CD1c-positive myeloid dendritic cell (primary cell): ENCODE measurements at regions not wholly inside any gene's neighbourhood (a gene's known extent, or its start where the extent isn't known, plus 50 kb on each side); places are given as distances from the start of the nearest gene placed in this dataset.
"Not testable (repeated sequence)": the region's sequence is repeated elsewhere in the genome, so short reads cannot be mapped to it uniquely, and the experiment has no call there.

ENCODE experiments used
- DNase-seq: peaks from one replicate; pipeline ENCODE4 v3.0.0-alpha.2; 2016; ENCODE audit errors: extremely low spot score

DNA sequence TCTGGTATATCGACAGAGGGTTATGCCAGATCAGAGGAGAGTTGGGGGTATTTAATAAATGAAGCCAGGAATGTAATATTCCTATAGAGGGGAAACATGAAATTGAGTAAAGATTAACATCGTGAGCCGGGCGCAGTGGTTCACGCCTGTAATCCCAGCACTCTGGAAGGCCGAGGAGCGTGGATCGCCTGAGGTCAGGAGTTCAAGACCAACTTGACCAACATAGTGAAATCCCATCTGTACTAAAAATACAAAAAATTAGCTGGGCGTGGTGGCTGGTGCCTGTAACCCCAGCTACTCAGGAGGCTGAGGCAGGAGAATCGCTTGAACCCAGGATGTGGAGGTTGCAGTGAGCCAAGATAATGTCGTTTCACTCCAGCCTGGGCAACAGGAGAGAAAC is 112.4 kb upstream of the ZNF184 start:
- DNase-seq: not testable (repeated sequence)

DNA sequence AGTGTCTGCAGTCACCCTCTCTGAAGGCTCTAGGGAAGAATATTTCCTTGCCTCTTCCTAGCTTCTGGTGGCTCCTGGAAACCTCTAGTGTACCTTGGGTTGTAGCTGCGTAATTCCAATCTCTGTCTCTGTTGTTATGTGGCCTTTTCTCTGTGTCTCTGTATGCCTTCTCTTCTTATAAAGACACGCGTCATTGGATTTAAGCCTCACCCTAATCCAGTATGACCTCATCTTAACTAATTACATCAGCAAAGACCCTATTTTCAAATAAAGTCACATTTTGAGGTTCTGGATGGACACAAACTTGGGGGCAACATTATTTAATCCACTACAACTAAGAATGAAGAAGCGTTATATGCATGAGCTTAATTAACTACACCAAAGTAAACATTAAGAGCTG is 111.4 kb upstream of the ZNF184 start:
- no peak for DNase-seq

DNA sequence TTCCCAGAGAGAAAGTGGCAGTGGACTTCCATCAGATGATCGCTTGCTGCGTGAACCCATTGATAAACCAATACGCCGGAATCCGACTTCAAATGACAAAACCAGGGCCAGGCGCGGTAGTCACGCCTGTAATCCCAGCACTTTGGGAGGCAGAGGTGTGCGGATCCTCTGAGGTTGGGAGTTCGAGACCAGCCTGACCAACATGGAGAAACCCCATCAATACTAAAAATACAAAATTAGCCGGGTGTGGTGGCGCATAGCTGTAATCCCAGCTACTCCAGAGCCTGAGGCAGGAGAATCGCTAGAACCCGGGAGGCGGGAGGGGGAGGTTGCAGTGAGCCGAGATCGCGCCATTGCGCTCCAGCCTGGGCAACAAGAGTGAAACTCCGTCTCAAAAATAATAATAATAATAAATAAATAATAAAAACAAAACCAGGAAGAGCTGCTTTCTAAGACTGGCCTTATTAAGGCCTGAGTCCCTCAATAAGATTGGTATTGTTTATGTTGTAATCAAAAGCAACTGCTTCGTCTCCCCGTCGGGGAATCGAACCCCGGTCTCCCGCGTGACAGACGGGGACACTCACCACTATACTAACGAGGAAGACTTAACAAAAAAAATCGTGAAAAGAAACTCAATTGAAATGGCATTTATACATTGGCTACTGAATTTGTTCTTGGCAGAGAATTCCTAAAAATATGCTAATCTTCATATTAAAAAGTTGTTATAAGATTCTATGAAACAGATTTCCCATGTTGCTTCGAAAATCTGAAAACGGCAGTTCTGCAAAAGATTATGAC is 110.2 kb upstream of the ZNF184 start:
- DNase-seq: no peak

DNA sequence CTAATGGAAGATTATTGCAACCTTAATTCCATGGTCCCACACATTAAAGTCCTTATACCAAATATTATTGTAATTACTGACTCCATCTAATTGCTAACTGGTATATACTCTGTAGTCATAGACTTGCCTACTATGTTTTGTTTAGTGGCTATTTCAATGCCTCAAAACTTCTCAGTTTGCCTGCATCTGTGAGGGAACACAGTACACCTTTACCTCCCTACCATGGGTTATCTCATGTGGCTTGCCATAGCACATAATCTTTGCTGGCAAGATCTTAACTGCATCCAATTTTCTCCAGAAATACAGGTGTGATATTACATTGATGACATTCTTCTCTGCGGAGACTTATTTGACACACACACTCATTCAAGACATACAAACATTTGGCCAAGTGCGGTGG is 107.1 kb upstream of the ZNF184 start:
- DNase-seq: no peak

DNA sequence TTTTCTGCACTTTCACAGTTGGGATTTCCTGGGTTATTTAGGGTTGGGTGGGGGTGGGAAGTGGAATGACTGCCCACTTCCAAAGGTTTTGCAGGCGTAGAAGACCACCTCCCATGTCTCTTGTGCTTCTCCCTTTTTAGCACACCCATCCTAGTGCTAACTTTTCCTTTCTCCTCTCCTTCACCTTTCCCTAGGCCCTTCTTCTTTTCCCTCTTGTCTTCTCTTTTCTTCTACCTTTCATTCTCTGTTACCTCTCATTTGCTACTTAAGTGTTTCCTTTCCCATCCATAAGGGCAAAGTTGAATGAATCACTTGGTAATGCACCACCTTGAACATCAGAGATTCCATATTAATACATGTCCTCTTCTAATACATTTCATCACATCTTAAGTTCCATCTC is 105.0 kb upstream of the ZNF184 start:
- no peak for DNase-seq

DNA sequence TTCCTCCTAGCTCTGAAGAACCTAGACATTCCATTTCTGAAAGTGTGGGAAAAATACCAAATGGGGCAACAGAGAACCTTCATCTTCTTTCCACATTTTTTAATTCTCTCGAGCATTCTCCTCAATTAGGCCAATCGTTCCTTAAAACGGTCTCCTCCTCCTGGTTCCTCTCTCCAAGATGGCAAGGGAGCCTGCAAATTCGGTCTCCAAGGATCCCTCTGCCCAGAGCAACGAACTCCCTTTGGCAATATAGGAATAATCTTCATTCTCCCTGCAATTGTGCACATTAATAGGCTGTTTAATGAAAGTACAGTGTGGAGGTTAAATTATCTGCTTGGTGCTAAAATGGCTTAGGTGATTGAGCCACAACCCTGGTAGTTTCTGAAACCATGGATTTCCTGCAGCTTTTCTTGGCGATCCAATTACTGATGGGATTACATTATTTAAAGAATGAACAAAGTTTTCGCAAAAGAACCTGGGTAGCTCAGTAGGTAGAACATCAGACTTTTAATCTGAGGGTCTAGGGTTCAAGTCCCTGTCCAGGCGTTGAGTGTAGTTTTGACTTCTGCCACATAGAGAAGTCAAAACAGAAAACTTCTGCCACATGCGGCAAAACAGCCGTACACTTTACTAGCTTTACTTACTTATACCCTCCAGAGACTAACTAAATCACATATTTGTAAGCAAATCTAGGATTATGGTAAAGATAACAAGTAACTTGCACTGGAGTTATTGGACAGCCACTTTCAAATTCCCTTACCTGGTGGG is 102.9 kb upstream of the ZNF184 start:
- no peak for DNase-seq

DNA sequence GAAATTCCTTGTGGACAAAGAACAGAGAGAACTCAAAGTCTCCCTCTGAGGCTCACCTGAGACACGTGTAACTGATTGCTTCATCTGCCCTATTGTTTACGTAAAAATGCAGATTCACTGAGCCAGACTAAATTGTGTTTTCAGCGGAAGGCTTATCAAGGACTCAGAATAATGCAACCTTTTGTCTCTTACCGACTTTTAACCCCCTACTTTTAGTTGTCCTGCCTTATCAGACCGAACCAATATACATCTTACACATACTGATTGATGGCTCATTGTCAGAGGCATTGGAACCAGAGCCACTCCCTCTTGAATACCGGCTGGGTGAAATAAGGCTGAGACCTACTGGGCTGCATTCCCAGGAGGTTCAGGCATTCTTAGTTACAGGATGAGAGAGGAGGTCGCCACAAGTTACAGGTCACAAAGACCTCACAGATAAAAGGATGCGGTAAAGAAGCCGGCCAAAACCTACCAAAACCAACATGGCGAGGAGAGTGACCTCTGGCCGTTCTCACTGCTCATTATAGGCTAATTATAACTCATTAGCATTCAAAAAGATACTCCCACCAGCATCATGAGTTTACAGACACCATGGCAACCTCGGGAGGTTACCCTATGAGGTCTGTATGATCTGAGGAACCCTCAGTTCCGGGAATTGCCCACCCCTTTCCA is 95.5 kb upstream of the ZNF184 start:
- no peak for DNase-seq

DNA sequence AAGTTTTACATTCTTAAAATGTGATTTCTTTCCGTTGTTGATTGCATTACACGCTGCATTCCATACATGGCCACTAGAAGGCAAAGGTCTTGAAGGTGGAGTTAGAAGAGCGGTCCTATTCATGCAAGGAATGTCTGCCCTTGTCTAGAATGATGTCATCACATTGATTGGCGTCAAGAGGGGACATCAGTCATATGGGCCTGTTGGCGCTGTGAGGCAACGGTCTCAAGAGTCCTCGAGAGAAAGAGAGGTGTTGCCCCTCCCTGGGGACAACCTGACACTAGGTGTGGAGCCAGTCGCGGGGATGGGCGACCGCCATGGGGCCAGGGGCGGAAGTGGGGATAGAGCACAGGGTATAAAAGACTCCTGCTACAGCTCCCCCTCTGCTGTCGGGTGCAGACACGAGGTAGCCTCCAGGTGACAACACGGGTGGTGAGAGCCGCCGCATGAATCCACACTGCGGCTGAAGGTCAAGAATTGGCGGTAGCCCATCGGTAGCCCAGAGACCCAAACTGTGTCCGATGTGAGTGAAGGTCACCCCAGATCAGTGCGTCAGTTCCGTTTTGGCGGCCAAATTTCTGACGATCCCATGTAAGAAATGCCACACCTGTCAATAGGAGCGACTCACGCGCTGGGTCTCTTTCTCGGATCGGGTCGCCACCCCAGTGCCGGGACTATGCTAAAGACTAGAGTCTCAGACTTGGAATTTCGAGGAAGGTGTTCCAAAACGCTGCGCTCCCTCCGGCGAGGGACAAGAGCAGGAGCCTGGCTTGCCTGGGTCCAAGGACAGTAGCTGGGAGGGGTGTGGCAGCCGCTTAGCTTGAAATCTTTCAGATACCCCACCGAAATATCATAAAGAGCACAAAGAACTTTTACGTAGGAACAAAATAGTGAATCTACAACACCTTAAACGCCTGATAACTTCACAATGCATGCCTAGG is 93.2 kb upstream of the ZNF184 start:
- no peak for DNase-seq

DNA sequence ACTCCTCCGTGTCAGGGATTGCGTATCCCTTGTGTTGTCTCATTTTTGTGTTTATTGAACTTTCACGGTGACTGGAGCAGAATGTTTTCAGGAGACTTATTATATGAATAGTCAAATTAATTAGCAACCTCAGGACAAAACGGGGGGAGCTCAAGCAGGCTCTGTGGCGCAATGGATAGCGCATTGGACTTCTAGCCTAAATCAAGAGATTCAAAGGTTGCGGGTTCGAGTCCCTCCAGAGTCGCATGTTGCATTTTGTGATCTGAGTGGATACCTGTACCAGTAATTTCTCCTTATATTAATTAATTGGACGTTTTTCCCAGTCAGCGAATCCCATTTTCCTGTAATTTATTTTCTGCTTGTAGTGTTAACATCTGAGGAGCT is 89.1 kb upstream of the ZNF184 start:
- no peak for DNase-seq

DNA sequence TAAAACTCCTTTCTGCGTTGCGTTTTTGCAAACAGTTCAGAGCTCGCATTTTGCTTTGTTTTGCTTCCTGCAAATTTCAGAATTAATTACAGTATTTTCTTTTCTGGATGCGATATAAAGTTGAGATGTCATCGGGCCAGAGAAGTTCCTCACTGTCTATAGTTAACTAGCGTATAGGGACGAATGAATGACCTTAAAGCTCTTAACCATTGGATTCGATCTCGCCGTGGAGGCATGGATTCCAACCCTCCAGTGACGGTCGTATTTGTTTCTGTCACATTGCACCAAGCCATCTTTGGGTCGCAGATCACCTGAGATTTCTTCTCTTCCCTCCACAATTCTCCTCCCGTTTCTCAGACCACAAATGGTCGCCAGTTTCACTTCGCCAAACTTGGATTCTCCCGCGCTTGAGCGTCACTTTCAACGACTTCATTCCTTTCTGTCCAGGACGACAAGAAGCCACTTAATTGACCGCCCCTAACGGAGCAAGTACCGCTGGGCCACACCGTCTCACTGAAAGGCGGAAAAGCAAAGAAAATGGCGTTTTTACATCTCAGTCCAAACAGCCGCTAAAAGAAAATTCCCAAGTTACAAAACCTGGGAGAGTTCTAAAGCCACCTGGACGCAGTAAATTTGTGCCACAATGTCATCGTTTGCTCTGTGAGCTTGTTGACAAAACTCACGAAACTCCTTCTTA is 85.3 kb upstream of the ZNF184 start:
- DNase-seq: no peak

DNA sequence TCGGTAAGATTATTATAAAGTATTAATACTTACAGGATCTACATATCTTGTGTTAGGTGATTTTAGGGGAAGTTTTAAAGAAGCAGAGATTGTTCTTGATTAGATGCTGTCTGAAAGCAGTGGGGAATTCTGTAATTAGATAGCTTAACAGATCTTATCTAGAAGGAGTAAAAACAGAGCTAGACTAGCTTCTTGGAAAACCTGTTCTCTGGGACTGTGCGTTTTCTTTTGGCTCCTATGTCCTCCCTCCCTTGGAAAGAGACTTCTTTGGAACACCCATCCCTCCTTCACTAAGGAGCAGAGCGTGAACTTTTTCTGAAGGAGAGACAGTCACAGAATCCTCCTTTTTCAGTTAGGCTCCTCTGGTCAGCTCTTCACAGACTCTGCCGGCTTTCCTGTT is 83.5 kb upstream of the ZNF184 start:
- no peak for DNase-seq

DNA sequence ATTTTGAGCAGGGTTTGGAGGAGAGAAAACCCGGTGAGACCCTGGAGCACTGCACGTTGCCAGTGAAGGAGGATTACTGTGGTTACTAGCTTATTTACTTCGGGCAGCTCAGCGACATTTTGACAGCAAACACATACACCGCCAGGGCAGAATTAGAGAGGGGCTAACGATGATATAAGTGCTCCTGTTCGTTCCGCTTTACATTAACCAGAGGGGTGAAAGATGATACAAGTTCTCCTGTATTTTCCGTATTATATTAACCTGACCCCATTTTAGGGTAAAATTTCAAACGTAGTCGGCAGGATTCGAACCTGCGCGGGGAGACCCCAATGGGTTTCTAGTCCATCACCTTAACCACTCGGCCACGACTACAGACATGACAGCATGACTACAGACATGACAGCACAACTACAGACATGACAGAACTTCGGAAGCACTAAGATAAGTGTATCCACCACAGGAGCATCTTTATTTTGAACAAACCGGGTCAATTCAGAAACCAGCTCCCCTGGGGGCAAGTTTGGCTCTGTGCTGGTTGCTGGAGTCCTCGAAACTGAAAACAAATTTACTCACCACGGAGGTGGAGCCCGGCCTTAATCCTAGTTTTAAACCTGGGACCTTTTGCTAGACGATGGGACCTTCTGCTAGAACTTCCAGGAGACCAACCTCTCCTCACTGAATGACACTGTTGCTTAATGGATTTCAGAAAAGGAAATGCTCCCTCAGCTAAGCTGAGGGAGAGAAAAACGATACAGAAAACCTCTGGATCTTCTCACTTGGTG is 80.4 kb upstream of the ZNF184 start:
- DNase-seq: no peak

DNA sequence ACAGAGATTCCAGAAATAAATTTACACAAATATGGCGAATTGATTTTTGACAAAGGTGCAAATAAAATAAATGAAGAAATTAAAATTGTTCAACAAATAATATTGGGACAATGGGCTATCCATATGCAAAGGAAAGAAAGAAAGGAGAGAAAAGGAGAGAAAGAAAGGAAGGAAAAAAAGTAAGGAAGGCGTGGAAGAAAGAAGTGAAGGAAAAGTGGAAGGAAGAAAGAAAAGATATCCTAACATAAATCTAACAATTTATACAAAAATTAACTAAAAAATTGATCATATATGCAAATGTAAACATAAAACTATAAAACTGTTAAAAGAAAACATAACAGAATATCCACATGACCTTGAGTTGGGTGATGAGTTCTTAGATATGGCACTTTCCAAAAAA is 78.7 kb upstream of the ZNF184 start:
- DNase-seq: no peak

DNA sequence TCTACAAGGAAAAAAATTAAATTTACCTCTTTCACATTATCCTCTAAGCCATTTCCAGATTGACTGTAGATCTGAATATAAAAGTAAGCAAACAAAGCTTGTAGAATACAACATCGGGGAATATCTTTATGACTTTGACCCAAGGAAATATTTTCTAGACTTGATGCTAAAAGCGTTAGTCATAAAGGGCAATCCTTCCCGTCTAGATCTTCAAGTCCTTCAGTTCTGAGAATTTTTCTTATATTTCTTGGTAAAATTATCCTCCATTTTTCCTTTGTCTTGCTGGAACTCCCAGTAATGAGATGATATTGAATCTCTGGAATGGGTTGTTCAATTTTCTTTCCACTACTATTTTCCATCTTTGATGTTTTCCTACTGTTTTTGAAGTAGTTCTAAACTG is 77.8 kb upstream of the ZNF184 start:
- DNase-seq: no peak

DNA sequence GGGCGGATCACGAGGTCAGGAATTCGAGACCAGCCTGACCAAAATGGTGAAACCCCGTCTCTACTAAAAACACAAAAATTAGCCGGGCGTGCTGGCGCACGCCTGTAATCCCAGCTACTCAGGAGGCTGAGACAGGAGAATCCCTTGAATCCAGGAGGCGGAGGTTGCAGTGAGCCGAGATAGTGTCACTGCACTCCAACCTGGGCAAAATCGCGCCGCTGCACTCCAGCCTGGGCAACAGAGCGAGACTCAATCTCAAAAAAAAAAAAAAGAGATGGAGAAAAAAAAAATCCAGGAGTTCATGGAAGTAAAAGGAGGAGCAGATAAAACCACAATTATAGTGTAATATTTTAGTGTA is 76.3 kb upstream of the ZNF184 start:
- not testable (repeated sequence) for DNase-seq

DNA sequence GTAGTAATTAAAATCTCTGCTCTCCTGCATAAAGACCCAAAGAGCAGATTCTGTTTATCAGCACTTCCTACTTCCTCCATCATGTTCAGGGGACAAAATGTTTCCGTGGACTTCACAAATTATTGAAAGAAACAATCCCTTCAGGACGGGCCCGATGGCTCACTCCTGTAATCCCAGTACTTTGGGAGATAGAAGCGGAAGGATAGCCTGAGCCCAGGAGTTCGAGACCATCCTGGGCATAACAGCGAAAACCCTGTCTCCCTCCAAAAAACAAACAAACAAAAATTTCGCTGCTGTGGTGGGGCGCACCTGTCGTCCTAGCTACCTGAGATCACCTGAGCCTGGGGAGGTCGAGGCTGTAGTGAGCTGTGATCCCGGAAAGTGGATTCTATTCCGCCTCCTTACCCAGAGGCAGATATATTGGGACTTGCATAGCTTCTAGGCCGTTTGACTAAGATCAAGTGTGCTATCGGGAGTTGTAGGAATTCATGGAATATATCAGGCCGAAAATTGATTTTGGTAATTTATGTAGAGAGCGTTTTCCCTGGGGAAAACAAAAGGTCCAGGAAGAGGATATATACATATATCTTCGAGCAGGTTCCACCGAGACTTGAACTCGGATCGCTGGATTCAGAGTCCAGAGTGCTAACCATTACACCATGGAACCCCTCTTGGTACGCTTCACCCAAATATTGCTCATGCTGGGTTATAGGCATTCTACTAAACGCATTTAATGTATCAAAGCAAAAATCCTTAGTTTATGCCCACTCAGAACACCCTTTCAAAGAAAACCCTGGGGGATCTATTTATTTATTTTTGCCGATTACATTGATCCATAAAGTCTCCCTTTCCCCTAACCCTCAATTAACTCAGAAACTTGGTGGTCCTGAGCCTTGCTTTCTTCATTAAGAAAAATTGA is 74.5 kb upstream of the ZNF184 start:
- DNase-seq: no peak

DNA sequence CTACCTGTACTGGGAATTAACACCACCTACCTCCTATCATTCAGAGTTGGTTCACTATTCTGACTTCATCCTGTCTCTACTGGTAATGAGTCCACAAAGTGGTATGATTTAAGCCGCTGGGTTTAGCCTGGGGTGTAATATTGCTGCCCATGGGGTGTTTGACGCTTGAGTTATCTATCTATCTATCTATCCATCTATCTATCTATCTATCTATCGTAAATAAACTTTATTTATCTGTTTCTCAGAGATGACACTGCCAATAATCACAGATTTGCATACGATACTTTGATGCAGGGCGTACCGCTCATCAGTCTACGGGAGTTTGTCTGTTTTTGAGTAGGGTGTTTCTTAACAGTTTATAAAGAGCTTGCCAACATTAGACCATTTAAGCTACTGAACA is 73.6 kb upstream of the ZNF184 start:
- DNase-seq: no peak

DNA sequence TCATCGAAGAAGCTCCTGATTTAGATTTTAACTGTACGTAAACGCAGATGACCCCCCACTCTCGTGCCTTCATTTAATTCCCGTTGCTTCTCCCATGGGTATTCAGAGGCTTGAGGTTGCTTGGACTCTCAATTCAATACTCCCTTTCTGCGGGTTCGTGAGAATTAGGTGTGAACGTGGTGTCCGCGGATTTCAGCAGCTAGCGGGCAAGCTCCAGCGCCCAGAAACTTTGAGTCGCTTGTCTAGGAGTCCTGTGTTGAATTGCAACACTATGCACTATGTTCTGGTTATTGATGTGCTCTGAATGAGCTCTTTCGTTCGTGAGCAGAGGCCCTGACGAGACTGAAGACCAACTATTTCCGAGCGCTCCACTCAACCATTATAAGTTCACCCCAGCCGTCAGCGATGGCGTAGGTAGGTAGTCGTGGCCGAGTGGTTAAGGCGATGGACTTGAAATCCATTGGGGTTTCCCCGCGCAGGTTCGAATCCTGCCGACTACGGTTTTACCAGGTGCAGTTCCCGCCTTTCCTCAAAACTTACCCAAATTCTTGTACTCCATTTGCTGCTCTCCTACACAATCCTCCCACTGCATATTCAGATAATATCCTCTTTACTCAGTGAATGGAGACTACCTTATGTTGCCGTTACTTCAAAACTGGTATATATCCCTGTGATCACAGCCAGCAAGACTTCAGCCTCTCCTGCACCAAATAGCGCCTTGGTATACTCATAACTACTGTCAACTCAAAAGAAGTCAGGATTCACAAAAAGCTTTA is 72.6 kb upstream of the ZNF184 start:
- DNase-seq: no peak
